Mesothelial cell of epicardium (in vitro differentiated cells): ENCODE measurements at regions not wholly inside any gene's neighbourhood (a gene's known extent, or its start where the extent isn't known, plus 50 kb on each side); places are given as distances from the start of the nearest gene placed in this dataset.
A peak's percentile ranks its signal among the peaks of the same experiment; 100 is the strongest.
"Not testable (repeated sequence)": the region's sequence is repeated elsewhere in the genome, so short reads cannot be mapped to it uniquely, and the experiment has no call there.

Source experiments
- DNase-seq, 2 experiments: peaks; one replicate each; pipeline ENCODE4 v3.0.0; 2021; ENCODE audit warnings: low spot score in 2 of 2; ENCODE audit not compliant: unreplicated experiment in 2 of 2
- H3K27ac Mint-ChIP-seq: 2 replicates; pipeline ENCODE4 v1.8.0; 2021; ENCODE audit warnings: mixed read lengths
- H3K27me3 Mint-ChIP-seq: 2 replicates; pipeline ENCODE4 v1.8.0; 2021; ENCODE audit warnings: low read depth, mixed read lengths
- H3K36me3 Mint-ChIP-seq: 2 replicates; pipeline ENCODE4 v1.8.0; 2021; ENCODE audit warnings: mixed read lengths
- H3K4me1 Mint-ChIP-seq: 2 replicates; pipeline ENCODE4 v1.8.0; 2021; ENCODE audit warnings: mixed read lengths
- H3K4me3 Mint-ChIP-seq: 2 replicates; pipeline ENCODE4 v1.8.0; 2021; ENCODE audit warnings: mild to moderate bottlenecking, moderate library complexity, mixed read lengths
- H3K9me3 Mint-ChIP-seq: 2 replicates; pipeline ENCODE4 v1.8.0; 2021; ENCODE audit warnings: mixed read lengths
- CTCF ChIP-seq: fragments of 200-600 bp; sonication (generic); IDR thresholded peaks from one replicate; pipeline ENCODE4 v1.5.0; 2021; ENCODE audit warnings: antibody characterized with exemption; ENCODE audit not compliant: unreplicated experiment

GRCh38 chr14:37707716-37708115, 112.3 kb downstream of the TTC6 start:
- Mint-ChIP-seq H3K27ac (no peak overlapping the region), H3K4me3 (no peak overlapping the region), H3K9me3 (no peaks in the 10 kb centered on the region), H3K36me3 (no peaks in the 10 kb centered on the region), H3K4me1 (peaks cover 2% of the 10 kb centered on the region), H3K27me3 (peaks cover 19% of the 10 kb centered on the region)
- no peak for TF ChIP-seq CTCF
- DNase-seq = no peak

GRCh38 chr14:37708481-37708880, 113.1 kb downstream of the TTC6 start:
- Mint-ChIP-seq H3K9me3 (no peaks in the 10 kb centered on the region), H3K4me1 (peaks cover 2% of the 10 kb centered on the region), H3K4me3 (no peak overlapping the region), H3K27me3 (peaks cover 19% of the 10 kb centered on the region), H3K36me3 (no peaks in the 10 kb centered on the region), H3K27ac (no peak overlapping the region)
- no peak for TF ChIP-seq CTCF
- no peak for DNase-seq

GRCh38 chr14:37709419-37710195, 114.2 kb downstream of the TTC6 start:
- DNase-seq = no peak
- Mint-ChIP-seq H3K4me1 (peaks cover 2% of the 10 kb centered on the region), H3K27ac (no peak overlapping the region), H3K36me3 (no peaks in the 10 kb centered on the region), H3K27me3 (peaks cover 19% of the 10 kb centered on the region), H3K9me3 (no peaks in the 10 kb centered on the region), H3K4me3 (no peak overlapping the region)
- TF ChIP-seq CTCF = peak; percentile 19

- H3K4me3 Mint-ChIP-seq = no peak overlapping the region
- no peak overlapping the region for H3K27ac Mint-ChIP-seq
- TF ChIP-seq CTCF = no peak
- no peaks in the 10 kb centered on the region for H3K36me3 Mint-ChIP-seq
- H3K27me3 Mint-ChIP-seq = peaks cover 6% of the 10 kb centered on the region
- H3K4me1 Mint-ChIP-seq = peaks cover 2% of the 10 kb centered on the region
- no peak for DNase-seq
- H3K9me3 Mint-ChIP-seq = no peaks in the 10 kb centered on the region
Measured at GRCh38 chr14:37711356-37711830, 116.0 kb downstream of the TTC6 start.

- peaks cover 4% of the 10 kb centered on the region for H3K27me3 Mint-ChIP-seq
- H3K36me3 Mint-ChIP-seq = no peaks in the 10 kb centered on the region
- no peaks in the 10 kb centered on the region for H3K9me3 Mint-ChIP-seq
- H3K27ac Mint-ChIP-seq = no peak overlapping the region
- TF ChIP-seq CTCF = no peak
- no peak overlapping the region for H3K4me3 Mint-ChIP-seq
- peaks cover 2% of the 10 kb centered on the region for H3K4me1 Mint-ChIP-seq
- DNase-seq = no peak
Measured at GRCh38 chr14:37711831-37712475, 116.5 kb downstream of the TTC6 start.

GRCh38 chr14:37712476-37712860, 117.0 kb downstream of the TTC6 start:
- not testable (repeated sequence) for H3K4me3 Mint-ChIP-seq, H3K27ac Mint-ChIP-seq, DNase-seq, H3K27me3 Mint-ChIP-seq, H3K36me3 Mint-ChIP-seq, H3K9me3 Mint-ChIP-seq, H3K4me1 Mint-ChIP-seq
